ENCODE measurements at regions not wholly inside any gene's neighbourhood (a gene's known extent, or its start where the extent isn't known, plus 50 kb on each side); places are given as distances from the start of the nearest gene placed in this dataset.

DNA sequence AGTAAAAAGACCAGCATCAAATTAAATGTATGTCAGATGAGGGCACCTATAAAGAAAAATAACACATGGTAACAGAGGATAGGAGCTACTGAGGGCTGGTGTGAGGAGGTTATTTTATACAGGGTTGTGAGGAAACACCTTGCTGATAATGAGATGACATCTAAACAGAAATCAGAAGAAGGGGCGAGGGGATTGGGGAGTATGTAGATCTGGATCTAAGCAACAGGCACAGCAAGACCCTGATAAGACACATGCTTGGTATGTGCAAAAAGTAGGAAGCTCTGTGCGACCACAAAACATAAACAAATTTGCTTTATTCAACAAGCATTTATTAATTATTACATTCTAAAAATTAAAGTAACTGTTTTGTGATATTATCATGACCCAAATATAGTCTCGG lies 295.4 kb downstream of the ZEB2 start:
- Mint-ChIP-seq H3K9me3 (ENCODE audit: unreplicated experiment) (no peaks in the 10 kb centered on the region), H3K27me3 (ENCODE audit: unreplicated experiment) (no peaks in the 10 kb centered on the region), H3K4me1 (ENCODE audit: unreplicated experiment) (peaks cover 9% of the 10 kb centered on the region), H3K36me3 (ENCODE audit: unreplicated experiment) (peaks cover 2% of the 10 kb centered on the region), H3K27ac (ENCODE audit: unreplicated experiment) (no peak overlapping the region), H3K4me3 (ENCODE audit: unreplicated experiment) (no peak overlapping the region)
- TF ChIP-seq, protein P1, sequence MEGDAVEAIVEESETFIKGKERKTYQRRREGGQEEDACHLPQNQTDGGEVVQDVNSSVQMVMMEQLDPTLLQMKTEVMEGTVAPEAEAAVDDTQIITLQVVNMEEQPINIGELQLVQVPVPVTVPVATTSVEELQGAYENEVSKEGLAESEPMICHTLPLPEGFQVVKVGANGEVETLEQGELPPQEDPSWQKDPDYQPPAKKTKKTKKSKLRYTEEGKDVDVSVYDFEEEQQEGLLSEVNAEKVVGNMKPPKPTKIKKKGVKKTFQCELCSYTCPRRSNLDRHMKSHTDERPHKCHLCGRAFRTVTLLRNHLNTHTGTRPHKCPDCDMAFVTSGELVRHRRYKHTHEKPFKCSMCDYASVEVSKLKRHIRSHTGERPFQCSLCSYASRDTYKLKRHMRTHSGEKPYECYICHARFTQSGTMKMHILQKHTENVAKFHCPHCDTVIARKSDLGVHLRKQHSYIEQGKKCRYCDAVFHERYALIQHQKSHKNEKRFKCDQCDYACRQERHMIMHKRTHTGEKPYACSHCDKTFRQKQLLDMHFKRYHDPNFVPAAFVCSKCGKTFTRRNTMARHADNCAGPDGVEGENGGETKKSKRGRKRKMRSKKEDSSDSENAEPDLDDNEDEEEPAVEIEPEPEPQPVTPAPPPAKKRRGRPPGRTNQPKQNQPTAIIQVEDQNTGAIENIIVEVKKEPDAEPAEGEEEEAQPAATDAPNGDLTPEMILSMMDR (IDR thresholded peaks at IDR 0.05), result no peak
- no peak for DNase-seq (ENCODE audit: extremely low spot score, unreplicated experiment)

- peaks cover 2% of the 10 kb centered on the region for H3K36me3 Mint-ChIP-seq (ENCODE audit: unreplicated experiment)
- H3K4me1 Mint-ChIP-seq (ENCODE audit: unreplicated experiment), result peaks cover 7% of the 10 kb centered on the region
- H3K9me3 Mint-ChIP-seq (ENCODE audit: unreplicated experiment), result no peaks in the 10 kb centered on the region
- no peak overlapping the region for H3K4me3 Mint-ChIP-seq (ENCODE audit: unreplicated experiment)
- H3K27ac Mint-ChIP-seq (ENCODE audit: unreplicated experiment), result no peak overlapping the region
- DNase-seq (ENCODE audit: extremely low spot score, unreplicated experiment), result no peak
- H3K27me3 Mint-ChIP-seq (ENCODE audit: unreplicated experiment), result no peaks in the 10 kb centered on the region
- TF ChIP-seq, protein P1 (IDR thresholded peaks at IDR 0.05), result no peak
Measured at GRCh38 chr2:144219979-144220378, 299.9 kb downstream of the ZEB2 start.

- Mint-ChIP-seq H3K4me3 (ENCODE audit: unreplicated experiment) (no peak overlapping the region), H3K27me3 (ENCODE audit: unreplicated experiment) (no peaks in the 10 kb centered on the region), H3K9me3 (ENCODE audit: unreplicated experiment) (no peaks in the 10 kb centered on the region), H3K4me1 (ENCODE audit: unreplicated experiment) (peaks cover 3% of the 10 kb centered on the region), H3K36me3 (ENCODE audit: unreplicated experiment) (peaks cover 2% of the 10 kb centered on the region), H3K27ac (ENCODE audit: unreplicated experiment) (no peak overlapping the region)
- TF ChIP-seq, protein P1 (IDR thresholded peaks at IDR 0.05), result no peak
- no peak for DNase-seq (ENCODE audit: extremely low spot score, unreplicated experiment)
Measured at GRCh38 chr2:144217853-144218633, 301.9 kb downstream of the ZEB2 start.

DNA sequence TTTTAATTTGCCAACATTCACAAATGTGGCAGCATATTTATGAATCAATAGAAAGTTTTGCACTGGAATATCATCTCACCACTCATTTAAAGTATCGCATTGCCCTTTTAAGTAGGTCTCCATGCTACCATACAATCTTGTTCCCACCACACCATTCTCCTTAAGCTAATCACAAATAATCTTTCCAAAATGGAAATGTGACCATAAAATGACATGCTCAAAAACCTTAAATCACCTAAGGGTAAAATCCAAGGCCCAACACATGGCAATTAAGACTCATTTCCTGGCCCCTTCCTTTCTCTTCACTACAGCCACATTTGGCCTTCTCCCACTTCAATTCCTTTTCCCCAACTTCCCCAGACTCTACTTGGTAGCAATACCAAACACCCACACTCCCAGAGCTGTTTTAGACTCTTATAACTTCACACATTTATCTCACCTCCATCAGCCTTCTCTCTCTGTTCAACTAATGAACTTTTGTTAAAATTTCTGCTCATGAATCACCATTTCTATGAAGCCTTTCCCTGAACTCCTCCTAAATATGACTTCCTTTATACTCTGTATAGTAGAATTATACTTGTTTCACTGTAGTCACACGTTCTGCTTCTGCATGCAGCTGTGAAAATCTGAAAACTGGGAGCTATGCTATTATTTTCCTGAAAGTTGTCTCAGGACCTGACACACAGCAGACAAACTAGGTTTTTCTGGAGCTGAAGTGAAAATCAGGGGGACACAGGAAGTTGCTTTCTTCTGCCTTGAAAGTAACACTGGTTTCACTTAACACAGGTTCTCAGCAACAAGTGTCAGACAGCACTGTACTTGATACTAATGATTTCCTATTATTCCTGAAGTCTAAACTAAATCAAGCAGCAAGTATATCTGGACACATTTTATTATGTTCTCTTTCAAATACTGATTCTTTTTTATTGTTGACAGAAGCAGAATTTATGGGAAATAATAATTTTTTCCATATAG lies 303.9 kb downstream of the ZEB2 start:
- H3K4me1 Mint-ChIP-seq (ENCODE audit: unreplicated experiment), result peaks cover 3% of the 10 kb centered on the region
- no peak overlapping the region for H3K4me3 Mint-ChIP-seq (ENCODE audit: unreplicated experiment)
- no peak for DNase-seq (ENCODE audit: extremely low spot score, unreplicated experiment)
- no peak overlapping the region for H3K27ac Mint-ChIP-seq (ENCODE audit: unreplicated experiment)
- H3K27me3 Mint-ChIP-seq (ENCODE audit: unreplicated experiment), result no peaks in the 10 kb centered on the region
- TF ChIP-seq, protein P1 (IDR thresholded peaks at IDR 0.05), result no peak
- H3K36me3 Mint-ChIP-seq (ENCODE audit: unreplicated experiment), result peaks cover 2% of the 10 kb centered on the region
- no peaks in the 10 kb centered on the region for H3K9me3 Mint-ChIP-seq (ENCODE audit: unreplicated experiment)

GRCh38 chr2:144215207-144215606 lies 304.7 kb downstream of the ZEB2 start:
- TF ChIP-seq, protein P1 (IDR thresholded peaks at IDR 0.05), result no peak
- Mint-ChIP-seq H3K36me3 (ENCODE audit: unreplicated experiment) (peaks cover 4% of the 10 kb centered on the region), H3K9me3 (ENCODE audit: unreplicated experiment) (no peaks in the 10 kb centered on the region), H3K27me3 (ENCODE audit: unreplicated experiment) (no peaks in the 10 kb centered on the region), H3K27ac (ENCODE audit: unreplicated experiment) (no peak overlapping the region), H3K4me1 (ENCODE audit: unreplicated experiment) (peaks cover 3% of the 10 kb centered on the region), H3K4me3 (ENCODE audit: unreplicated experiment) (no peak overlapping the region)
- DNase-seq (ENCODE audit: extremely low spot score, unreplicated experiment), result no peak
